Spleen (tissue), 11 donors: ENCODE measurements at regions not wholly inside any gene's neighbourhood (a gene's known extent, or its start where the extent isn't known, plus 50 kb on each side); places are given as distances from the start of the nearest gene placed in this dataset.

Experiments
- DNase-seq: peaks from one replicate; pipeline ENCODE4 v3.0.0-alpha.2; 2020
- H3K27ac ChIP-seq, 8 donors: fragments of 200-600 bp; sonication (generic) in 7 of 8; 1 replicate in 4 of 8; 2 replicates in 4 of 8; pipeline versions ENCODE4 v1.5.0 to v1.8.0; 2016 to 2021; ENCODE audit warnings: inconsistent platforms in 4 of 8, mild to moderate bottlenecking in 4 of 8, moderate library complexity in 1 of 8
- H3K27me3 ChIP-seq, 7 donors: fragments of 200-600 bp; sonication (generic) in 6 of 7; replicated peaks in 1 of 7; 1 replicate in 4 of 7; 2 replicates in 3 of 7; pipeline versions ENCODE4 v1.5.0 to v1.8.0; 2016 to 2021; ENCODE audit warnings: inconsistent platforms in 3 of 7, mild to moderate bottlenecking in 1 of 7
- H3K36me3 ChIP-seq, 6 donors: fragments of 200-600 bp; sonication (generic) in 5 of 6; 1 replicate in 4 of 6; 2 replicates in 2 of 6; pipeline versions ENCODE4 v1.5.0 to v1.8.0; 2016 to 2021; ENCODE audit warnings: inconsistent platforms in 2 of 6
- H3K4me1 ChIP-seq, 6 donors: fragments of 200-600 bp; sonication (generic) in 5 of 6; 1 replicate in 3 of 6; 2 replicates in 3 of 6; pipeline versions ENCODE4 v1.5.0 to v1.8.0; 2016 to 2021; ENCODE audit warnings: inconsistent platforms in 3 of 6
- H3K4me3 ChIP-seq, 8 donors: fragments of 200-600 bp; sonication (generic) in 7 of 8; 1 replicate in 4 of 8; 2 replicates in 4 of 8; pipeline versions ENCODE4 v1.5.0 to v1.8.0; 2016 to 2021; ENCODE audit warnings: inconsistent platforms in 4 of 8, mild to moderate bottlenecking in 4 of 8, moderate library complexity in 2 of 8
- H3K9me3 ChIP-seq, 8 donors: fragments of 200-600 bp; sonication (generic) in 7 of 8; 1 replicate in 4 of 8; 2 replicates in 4 of 8; pipeline versions ENCODE4 v1.5.0 to v1.8.0; 2016 to 2021; ENCODE audit warnings: inconsistent platforms in 4 of 8
- POLR2A ChIP-seq, 3 donors: fragments of 450-650 bp; IDR thresholded peaks; one replicate each; pipeline ENCODE4 v1.5.1; 2017; ENCODE audit warnings: antibody characterized with exemption in 3 of 3, mild to moderate bottlenecking in 1 of 3
- POLR2AphosphoS5 ChIP-seq, 3 donors: sonication (generic); formaldehyde crosslinking; IDR thresholded peaks; one replicate each; pipeline ENCODE4 v1.5.1; 2017; ENCODE audit warnings: antibody characterized with exemption in 3 of 3
- WGBS, 5 donors: extraction: QIAGEN DNeasy Blood & Tissue Kit in 3 of 5; methylation state at CpG; one replicate each; pipeline versions ENCODE4 v1.1.5 to v1.1.7; 2013 to 2018; 5-methylcytosine and 5-hydroxymethylcytosine counted together
- intact Hi-C: fragments of 100-400 bp; cut with DNase I; formaldehyde crosslinking; loops from one replicate; pipeline ENCODE4 v1.15.0; 2023; ENCODE audit warnings: low total_unique reads
- TF ChIP-seq, protein P1 (sequence below), 11 experiments: fragments of 200-600 bp in 7 of 11; fragments of 450-650 bp in 4 of 11; sonication (generic) in 4 of 11; IDR thresholded peaks in 8 of 11; conservative IDR thresholded peaks in 3 of 11; 1 replicate in 7 of 11; 2 replicates in 4 of 11; pipeline versions ENCODE4 v1.4.0 to v1.8.0; 2016 to 2021; ENCODE audit warnings: antibody characterized with exemption in 11 of 11, inconsistent platforms in 4 of 11, mild to moderate bottlenecking in 1 of 11
- donor health status: healthy with polysubstance abuse.
- donor health status: DM: no; HTN: no; CAD: no; lungs with moderate emphysema.
- donor health status: DM: no; HTN: no; CAD: no.
- donor health status: Bipolar disorder and iron deficiency.
- donor health status: healthy.
- donor health status: DM: no; HTN: no; CAD: no.
- donor health status: DM: yes; HTN: yes; CAD: no.

DNA sequence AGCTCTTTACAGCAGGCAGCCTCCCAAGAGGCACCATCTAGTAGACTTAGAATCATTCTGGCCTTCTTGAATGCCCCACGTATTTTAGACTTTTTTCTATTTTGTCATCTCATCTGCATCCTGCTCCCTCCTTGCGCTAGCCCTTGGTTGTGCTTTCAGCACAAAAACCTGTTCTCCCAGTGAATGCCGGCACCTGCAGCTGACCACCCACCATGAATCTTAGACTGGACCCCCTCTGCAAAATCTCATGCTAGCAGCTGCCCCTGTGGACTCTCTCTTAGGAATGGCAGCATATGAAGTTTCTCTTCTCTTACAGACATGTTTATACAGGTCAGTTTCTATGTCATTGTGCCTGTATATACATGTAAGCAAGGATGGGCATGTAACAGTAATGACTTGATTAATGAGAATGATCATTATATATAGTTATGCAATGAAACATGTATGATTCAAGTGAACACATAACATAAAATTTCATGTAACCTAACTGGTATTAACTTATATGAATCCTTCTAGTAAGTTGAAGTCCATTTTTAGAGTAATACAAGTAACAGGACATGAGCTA lies 159.8 kb downstream of the SUCLG1 start:
- Histone ChIP-seq H3K27ac (no peak overlapping the region), H3K4me1 (no peaks in the 10 kb centered on the region), H3K4me3 (no peak overlapping the region), H3K27me3 (no peaks in the 10 kb centered on the region), H3K9me3 (no peaks in the 10 kb centered on the region), H3K36me3 (no peaks in the 10 kb centered on the region)
- WGBS, 5 donors, result 72 to 90% (median 85%) methylated on average over 3 of the region's 3 CpGs
- TF ChIP-seq POLR2A (IDR thresholded peaks at IDR 0.05), result no peak
- TF ChIP-seq, protein P1, sequence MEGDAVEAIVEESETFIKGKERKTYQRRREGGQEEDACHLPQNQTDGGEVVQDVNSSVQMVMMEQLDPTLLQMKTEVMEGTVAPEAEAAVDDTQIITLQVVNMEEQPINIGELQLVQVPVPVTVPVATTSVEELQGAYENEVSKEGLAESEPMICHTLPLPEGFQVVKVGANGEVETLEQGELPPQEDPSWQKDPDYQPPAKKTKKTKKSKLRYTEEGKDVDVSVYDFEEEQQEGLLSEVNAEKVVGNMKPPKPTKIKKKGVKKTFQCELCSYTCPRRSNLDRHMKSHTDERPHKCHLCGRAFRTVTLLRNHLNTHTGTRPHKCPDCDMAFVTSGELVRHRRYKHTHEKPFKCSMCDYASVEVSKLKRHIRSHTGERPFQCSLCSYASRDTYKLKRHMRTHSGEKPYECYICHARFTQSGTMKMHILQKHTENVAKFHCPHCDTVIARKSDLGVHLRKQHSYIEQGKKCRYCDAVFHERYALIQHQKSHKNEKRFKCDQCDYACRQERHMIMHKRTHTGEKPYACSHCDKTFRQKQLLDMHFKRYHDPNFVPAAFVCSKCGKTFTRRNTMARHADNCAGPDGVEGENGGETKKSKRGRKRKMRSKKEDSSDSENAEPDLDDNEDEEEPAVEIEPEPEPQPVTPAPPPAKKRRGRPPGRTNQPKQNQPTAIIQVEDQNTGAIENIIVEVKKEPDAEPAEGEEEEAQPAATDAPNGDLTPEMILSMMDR (IDR thresholded peaks at IDR 0.05 in 8 of 11, conservative IDR thresholded peaks at IDR 0.05 in 3 of 11), result no peak
- TF ChIP-seq POLR2AphosphoS5 (IDR thresholded peaks at IDR 0.05), result no peak
- no peak for DNase-seq
- intact Hi-C loops, result no loop called here

DNA sequence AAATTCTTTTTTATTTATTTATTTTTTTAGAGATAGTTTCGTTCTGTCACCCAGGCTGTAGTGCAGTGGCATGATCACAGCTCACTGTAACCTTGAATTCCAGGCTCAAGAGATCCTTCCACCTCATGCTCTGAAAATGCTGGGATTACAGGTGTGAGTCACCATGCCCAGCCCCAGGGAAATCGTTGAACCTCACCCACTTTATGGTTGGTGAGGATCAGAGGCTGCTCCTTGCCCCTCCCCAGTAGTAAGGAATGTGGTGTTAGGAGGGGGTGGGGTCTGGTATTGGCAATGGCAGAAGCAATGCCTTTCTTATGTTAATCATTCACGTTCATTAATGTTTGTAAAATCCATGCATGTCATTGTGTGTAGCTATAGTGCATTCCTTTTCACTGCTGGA lies 161.9 kb downstream of the SUCLG1 start:
- no peaks in the 10 kb centered on the region for H3K9me3 ChIP-seq
- WGBS, 5 donors, result 60 to 74% (median 68%) methylated on average over 3 of the region's 3 CpGs
- no peak overlapping the region for H3K4me3 ChIP-seq
- H3K36me3 ChIP-seq, result no peaks in the 10 kb centered on the region
- no peak for TF ChIP-seq POLR2AphosphoS5 (IDR thresholded peaks at IDR 0.05)
- TF ChIP-seq, protein P1 (IDR thresholded peaks at IDR 0.05 in 8 of 11, conservative IDR thresholded peaks at IDR 0.05 in 3 of 11), result no peak
- no peak for TF ChIP-seq POLR2A (IDR thresholded peaks at IDR 0.05)
- no peak overlapping the region for H3K27ac ChIP-seq
- H3K27me3 ChIP-seq, result no peaks in the 10 kb centered on the region
- intact Hi-C loops, result no loop called here
- no peaks in the 10 kb centered on the region for H3K4me1 ChIP-seq
- no peak for DNase-seq

DNA sequence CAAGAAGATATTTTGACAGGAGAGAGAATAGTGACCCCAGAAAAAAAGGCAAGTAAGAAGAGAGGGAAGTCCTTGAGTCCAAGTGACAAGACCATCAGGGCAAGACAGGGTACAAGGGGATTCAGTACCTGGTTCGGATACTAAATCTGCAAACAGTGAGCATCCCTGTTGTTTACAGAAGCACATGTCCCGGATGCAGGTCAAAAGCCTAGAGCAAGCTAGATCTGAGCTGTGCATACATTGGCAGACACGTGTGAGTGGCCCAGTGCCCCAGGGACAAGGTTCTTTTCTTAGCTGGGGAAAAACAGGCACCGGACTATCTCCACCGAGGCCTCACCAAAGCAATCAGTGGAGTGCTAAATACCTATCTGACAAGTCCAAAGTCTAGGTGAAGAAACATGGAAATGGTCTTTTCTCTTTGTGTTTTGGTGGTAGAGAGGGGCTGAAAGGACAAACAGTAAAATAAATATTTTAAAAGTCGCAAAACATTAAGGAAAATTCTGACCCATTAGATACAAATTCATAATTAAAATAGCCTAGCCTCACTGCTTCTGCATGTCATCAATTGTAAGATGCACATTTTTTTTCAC lies 165.2 kb downstream of the SUCLG1 start:
- Histone ChIP-seq H3K27me3 (peaks cover 0 to 4% (median 0%) of the 10 kb centered on the region in 7 donors), H3K27ac (no peak overlapping the region), H3K4me3 (no peak overlapping the region), H3K36me3 (no peaks in the 10 kb centered on the region), H3K9me3 (no peaks in the 10 kb centered on the region), H3K4me1 (no peaks in the 10 kb centered on the region)
- intact Hi-C loops, result no loop called here
- DNase-seq, result no peak
- TF ChIP-seq POLR2A (IDR thresholded peaks at IDR 0.05) (no peak), POLR2AphosphoS5 (IDR thresholded peaks at IDR 0.05) (no peak)
- TF ChIP-seq, protein P1 (IDR thresholded peaks at IDR 0.05 in 8 of 11, conservative IDR thresholded peaks at IDR 0.05 in 3 of 11), result no peak
- 84 to 90% (median 87%) methylated on average over 6 of the region's 6 CpGs for WGBS, 5 donors

DNA sequence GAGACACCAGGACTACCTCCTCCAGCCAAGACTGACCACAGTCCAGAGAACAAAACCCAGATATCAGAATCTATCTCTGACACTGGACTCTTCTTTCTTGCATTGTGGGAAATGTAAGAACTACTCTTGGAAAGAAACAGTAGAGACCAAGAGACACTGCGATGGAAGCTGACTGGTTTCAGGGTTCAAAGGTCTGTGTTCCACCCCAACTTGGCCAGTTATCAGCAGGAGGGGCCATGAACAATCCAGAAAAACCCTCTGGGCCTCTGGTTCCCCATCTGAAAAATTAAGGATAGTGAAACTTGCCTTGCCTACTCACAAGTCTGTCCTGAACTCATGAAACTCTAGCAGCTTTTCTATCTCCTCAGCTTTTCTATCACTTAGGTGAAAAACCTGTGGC lies 166.5 kb downstream of the SUCLG1 start:
- intact Hi-C loops, result no loop called here
- 80 to 100% (median 89%) methylated on average over 1 of the region's 1 CpG for WGBS, 5 donors
- no peaks in the 10 kb centered on the region for H3K36me3 ChIP-seq
- no peak overlapping the region for H3K4me3 ChIP-seq
- no peaks in the 10 kb centered on the region for H3K9me3 ChIP-seq
- peaks cover 0 to 4% (median 0%) of the 10 kb centered on the region in 7 donors for H3K27me3 ChIP-seq
- no peak for DNase-seq
- no peaks in the 10 kb centered on the region for H3K4me1 ChIP-seq
- H3K27ac ChIP-seq, result no peak overlapping the region
- TF ChIP-seq POLR2AphosphoS5 (IDR thresholded peaks at IDR 0.05), result no peak
- no peak for TF ChIP-seq POLR2A (IDR thresholded peaks at IDR 0.05)
- TF ChIP-seq, protein P1 (IDR thresholded peaks at IDR 0.05 in 8 of 11, conservative IDR thresholded peaks at IDR 0.05 in 3 of 11), result no peak
